ENCODE measurements at regions not wholly inside any gene's neighbourhood (a gene's known extent, or its start where the extent isn't known, plus 50 kb on each side); places are given as distances from the start of the nearest gene placed in this dataset.

DNA sequence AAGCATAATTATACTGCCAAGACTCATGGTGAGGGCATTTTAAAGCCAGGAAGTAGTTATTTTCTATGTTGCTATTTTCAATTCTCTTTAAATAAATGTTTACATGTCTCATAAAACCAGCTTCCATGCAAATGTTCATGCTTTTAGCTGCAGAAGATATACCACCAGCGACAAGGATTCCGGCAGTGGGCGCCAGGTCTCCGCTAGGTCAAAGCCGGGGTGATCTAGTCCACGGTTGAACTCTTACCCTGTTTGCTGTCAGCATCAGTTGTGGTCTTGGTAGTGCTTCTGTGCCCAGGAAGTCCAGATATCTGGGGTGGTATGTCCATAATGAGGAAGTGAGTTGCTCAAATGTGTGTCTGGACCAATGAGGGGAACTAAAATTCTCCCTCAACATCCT is 265.7 kb downstream of the BRD1 start:
- DNase-seq = no peak

DNA sequence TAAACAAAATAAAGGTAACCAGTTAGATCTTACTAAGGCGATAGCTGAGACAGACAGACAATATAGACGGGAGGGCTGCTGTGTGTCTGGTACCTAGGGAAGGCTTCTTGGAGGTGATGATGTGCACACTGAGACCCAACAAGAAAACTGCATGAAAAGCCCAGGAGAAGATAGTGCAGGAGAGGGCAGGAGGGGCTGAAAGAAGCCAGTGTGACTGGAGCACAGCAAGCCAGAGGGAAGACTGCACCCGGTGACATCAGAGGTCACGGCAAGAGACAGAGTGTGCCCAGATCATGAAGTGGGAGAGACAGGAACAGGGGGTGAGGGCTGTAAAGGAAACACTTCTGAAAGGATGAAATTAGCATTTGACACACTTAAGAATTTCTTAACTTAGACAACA is 266.3 kb downstream of the BRD1 start:
- DNase-seq = no peak

DNA sequence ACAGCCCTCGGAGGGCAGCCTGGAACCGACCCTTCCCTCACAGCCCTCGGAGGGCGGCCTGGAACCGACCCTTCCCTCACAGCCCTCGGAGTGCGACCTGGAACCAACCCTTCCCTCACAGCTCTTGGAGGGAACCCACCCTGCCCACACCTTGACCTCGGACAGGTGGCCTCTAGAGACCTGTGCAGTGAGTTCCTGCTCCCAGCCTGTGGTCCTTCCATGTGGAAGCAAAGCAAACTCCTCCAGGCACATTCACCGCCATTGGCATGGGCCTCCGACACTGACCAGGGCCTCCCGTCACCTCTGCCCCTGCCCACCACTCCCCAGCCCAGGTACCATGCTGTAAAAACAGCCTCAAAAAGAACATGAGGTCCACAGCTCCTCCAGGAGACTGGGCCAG is 272.1 kb downstream of the BRD1 start:
- DNase-seq = no peak

DNA sequence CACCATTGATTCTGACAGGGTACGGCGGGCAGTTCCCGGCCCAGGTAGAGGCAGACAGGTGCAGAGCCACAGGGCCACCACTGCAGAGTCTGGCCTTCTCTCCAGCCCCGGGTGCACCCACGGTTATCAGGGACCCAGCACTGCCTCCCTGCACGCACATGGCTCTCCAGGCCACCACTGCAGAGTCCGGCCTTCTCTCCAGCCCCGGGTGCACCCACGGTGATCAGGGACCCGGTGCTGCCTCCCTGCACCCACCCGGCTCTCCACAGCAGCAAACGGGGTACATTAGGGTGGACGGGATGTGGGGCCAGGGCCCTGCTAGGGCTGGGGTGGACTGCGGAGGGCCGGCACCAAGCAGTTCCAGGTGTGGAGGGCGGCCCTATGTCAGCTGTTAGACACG is 272.9 kb downstream of the BRD1 start:
- no peak for DNase-seq

DNA sequence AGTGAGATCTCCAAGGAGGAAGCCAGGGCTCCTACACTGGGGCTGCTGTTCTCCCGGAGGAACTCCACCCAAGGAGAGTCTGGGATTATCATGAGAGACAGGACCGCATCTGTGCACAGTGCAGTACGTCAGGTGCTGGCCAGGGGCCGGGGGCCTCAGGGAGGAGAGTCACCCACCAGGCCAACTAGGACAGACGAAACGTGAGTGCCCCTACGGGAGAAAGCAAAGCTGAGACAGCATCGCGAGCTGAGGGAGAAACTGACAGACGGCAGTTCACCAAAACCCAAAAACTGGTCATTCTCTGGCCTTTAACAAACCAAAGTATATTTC is 273.4 kb downstream of the BRD1 start:
- no peak for DNase-seq

DNA sequence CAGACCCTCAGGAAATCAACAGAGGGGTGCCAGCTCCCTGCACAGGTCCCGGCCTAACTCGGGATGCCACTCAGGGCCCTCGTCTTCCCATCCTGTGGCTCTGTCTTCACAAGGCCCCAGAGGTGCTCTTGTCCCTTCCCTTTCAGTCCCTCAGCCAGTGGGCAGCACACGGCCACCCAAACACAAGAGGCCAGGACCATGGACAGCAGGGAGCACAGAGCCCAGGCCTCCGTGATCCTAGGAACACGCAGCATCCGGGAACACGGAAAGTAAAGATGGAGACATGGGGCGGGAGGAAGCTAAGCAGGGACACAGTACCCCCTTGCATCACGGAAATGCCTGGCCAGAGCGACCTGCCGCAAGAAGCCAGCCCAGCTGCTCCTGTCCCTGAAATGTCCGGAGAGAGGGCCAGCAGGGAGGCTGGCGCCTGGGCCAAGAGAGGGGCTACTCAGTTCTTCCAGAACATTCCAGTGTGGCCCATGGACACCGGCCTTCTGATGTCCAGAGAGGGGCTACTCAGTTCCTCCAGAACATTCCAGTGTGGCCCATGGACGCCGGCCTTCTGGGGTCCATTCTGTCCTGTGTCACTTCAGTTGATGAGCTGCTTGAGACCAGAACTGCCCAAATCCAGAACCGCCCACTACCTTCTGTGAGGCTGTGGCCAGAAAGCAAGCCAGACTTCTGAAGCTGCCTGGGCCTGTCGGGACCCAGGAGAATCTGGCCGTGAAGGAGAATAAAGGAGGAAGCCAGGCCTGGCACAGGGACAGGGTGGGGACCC is 274.0 kb downstream of the BRD1 start:
- DNase-seq = no peak

DNA sequence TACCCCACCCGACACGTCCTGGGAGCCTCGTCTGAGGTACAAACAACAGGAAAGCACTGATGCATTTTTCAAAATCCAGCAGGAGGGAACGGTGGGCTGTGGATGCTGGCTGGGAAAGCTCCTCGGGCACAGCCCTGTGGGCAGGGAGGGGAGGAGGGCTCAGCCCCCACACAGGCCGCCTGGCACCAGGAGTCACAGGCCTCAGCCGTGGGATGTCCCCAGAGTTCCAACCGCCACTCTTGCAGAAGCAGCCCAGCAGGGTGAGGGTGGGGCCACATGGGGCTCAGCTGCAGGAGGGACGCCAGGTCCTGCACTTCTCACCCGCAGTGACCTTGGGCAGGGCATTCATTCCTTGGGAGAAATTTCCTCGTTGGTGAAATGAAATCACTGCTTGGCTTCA is 274.6 kb downstream of the BRD1 start:
- DNase-seq = no peak

DNA sequence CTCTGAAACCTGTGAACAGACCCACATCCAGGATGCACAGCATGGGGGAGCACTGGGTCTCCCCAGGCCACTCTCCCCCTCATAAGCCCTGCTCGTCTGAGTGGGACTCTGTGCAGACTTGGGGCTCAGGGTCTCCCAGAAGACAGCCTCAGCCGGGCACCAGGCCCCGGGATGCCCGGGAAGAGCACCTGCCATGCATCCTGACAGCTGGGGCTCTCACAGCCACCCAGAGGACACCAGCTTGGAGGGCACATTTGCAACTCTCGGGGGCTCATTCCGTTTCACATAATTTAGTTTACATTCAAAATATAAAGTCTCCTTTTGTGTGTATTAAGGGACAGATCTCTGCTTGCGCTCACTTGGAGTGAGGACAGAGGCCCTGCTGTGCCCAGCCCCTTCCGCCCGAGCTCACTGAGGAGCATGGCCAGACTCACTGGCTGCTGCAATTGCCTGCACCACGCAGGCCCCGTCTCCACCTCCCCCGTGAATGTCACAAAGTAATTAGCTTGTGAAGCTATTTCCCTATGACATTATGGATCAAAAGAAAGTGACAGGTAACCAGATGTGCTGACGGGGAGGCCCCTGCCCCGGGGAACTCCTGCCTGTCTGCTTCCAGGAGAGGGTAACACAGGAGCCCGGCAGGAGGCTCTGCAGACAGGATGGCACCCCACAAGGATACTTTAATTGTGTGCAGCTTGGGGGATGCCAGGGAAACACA is 275.6 kb downstream of the BRD1 start:
- DNase-seq = no peak

DNA sequence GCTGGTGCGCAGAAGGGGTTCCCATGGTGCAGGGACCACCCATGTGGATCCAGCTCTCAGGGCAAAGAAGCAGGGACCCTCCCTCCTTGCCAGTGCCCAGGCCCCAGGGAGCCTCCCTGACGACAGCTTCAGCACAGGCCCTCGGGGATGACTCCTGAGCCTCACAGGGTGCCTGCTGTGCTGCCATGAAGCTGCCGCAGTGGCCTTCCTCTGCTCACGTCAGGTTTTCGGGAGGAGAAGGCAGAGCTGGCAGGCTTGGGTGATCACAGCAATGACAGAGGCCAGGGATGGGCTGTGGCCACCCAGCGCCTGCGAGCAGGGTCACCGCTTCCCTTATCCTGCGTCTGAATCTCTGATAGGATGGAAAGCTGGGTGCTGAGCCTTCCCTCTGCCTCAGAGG is 276.2 kb downstream of the BRD1 start:
- DNase-seq = no peak

DNA sequence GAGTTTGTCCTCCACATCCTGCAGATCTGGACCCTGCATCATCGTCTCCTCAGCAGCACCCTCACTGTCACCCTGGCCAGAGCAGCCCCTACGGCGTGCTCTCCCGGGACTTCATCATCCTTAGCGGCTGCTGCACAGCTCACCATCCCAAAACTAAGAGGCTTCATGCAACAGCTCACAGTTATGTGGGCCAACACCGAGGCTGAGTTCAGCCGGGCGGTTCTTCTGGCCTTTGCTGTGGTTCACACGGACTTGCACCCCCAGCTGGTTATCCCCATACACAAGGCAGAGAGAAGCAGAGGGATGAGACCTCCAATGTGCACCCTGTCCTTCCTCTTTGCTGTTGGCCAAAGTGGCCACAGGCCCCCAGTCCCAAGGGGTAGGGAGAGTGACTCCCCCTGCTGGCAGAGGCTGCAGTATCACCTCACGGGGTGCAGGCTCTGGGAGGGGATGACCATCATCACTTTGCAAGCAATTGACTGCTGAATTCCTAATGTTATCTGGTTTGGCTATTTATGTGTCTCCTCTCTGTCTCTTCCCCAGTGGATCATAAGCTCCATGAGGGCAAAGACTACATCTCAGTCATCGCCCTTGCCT is 276.8 kb downstream of the BRD1 start:
- DNase-seq = no peak

DNA sequence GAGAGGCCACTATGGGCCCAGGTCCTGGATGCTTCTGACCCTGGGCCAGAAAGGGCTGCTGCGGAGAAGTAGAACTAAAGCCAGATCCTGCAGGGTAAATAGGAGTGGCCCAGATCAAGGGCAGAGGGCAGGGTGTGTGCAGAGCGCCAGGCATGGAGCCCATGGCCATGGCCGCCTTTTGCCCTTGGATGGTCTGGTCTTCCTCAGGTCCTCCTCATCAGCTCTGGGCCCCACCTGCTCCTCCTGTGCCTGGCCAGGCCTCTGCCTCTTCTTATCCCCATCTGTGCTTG is 277.6 kb downstream of the BRD1 start:
- DNase-seq = no peak

DNA sequence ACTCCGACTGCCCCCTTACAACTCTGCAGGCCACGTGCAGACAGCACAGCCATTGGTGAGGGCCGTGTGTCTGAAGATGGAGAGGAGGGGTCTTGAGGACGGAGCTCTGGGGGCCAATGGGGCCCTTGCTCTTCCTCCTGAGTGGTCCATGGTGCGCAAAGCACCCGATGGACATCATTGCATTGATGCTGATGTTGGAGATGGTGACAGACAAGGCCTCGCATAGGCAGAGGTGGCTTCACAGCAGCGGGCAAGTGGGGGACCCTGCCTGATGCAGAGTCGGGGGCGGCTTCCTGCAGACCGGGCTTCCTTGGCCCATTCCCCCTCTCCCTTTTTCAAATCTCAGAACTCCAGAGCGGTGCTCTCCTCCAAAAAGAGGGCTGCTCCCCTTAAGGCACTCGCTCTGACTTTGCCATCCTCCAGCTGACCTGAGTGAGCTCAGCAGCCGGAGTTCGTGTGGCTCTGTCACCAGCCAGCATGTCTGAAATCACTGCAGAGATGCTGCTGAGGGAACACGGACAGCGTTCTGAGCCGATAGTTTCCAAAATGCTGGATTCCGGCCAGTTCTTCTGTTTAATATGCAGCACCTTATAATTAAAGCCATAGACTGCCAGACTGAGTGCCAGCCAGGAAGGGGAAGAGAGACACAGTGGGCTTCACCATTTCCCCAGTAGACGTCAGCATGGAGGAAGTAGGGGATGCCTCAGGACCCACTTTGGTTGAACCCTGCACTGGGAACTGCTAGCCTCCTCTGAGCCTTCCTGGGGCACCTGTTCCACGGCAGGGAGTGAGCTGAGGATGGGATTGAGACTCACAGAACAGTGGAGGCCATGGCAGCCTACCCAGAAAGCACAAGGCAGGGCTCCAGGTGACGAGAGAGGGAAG is 278.2 kb downstream of the BRD1 start:
- DNase-seq = no peak

DNA sequence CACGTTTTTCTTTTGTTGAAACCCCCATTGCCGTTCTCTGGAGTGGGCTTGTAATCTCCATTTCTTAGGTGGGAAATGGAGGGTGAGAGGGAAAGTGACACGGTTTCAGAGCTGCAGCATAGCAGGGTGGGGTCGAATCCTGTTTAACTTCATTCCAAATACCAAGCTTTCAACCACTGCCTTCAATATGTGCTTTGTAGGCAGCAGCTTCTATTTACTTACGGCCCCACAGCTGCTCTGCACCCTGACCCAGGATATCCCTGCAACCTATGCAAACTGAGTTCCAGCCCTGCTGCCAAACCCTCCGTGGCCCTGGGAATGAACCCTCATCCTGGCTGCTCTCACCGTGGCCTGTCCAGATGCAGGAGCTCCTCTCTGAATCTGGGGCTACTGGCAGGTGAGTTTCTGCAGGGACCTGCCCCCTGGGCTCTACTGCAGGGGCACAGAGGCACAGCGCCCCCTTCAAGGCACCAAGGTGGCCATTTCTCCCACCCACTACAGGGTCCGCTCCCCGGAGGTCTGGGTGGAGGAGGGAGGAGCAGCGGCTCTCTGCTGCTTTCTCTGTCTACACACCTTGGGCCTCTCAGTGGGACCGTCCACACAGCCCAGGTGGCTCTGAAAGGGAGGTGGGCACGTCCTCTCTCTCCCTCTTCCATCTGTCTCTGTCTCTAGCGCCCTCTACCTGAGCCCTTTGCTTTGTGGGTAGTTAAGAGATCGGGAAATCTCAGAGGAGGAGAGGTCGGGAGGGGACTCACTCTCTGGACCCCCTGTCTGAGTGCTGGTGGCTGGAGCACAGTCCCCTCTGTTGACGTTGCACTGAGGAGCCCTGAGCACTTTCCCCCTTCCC is 279.1 kb downstream of the BRD1 start:
- no peak for DNase-seq

DNA sequence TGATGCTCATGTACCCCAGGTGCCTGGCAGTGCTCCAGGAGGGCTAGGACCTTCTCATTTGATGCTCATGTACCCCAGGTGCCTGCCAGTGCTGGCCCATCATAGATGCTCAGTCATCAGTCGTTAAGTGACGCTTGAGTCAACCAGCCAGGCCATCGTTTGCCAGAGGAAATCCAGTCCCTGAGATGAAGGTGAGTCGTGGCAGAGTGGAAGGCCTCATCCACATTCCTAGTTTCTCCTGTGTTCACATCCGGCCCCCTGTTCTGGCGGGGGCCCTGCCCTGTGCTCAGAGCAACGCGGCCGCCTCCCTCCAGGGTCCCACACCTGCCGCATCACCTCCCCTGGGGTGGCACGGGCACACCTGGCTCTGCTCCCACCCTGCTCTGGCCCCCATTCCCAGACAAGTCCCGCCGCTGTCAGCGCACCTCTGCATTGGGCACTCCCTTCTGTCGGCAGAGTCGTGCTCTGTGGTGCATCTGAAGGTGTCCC is 279.9 kb downstream of the BRD1 start:
- DNase-seq = no peak

DNA sequence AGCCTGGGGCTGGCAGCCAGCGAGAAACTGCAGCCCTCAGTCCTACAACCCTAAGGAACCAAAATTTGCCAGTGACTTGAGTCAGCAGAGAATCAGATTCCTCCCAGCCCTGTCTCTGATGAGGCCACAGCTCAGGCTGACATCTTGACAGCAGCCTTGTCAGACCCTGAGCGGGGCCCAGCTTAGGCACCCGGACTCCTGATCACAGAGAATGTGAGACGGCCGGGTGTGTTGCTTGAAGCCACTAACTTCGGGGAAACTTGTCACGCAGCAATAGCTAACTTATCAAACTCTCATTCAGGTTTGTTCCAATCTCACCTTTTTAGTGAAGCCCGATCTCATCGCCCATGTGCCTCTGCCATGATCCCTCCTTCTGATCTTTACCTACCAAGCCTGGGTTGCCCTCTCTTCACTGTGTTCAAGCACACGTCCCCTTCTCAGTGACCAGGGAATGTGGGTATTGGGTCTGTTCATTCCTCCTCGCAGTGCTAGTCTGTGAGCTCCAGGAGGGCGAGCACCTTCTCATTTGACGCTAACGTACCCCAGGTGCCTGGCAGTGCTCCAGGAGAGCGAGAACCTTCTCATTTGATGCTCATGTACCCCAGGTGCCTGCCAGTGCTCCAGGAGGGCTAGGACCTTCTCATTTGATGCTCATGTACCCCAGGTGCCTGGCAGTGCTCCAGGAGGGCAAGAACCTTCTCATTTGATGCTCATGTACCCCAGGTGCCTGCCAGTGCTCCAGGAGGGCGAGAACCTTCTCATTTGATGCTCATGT is 280.7 kb downstream of the BRD1 start:
- no peak for DNase-seq

DNA sequence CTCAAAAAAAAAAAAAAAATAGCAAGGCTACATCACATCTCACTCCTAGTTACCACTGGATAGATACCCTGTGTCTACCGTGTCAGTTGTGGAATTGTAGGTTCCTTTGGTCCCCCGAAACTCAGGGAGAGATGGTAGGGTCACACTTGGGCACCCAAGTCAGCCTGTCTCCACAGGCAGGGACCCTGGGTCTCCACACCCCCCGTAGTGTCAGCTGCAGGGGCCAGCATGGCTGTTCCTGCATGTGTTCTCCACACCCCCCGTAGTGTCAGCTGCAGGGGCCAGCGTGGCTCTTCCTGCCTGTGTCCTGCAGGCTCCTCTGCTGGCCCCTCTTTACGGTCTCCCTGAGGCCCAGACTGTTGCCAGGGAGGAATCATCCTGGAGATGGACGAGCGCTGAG is 282.1 kb downstream of the BRD1 start:
- DNase-seq = no peak

DNA sequence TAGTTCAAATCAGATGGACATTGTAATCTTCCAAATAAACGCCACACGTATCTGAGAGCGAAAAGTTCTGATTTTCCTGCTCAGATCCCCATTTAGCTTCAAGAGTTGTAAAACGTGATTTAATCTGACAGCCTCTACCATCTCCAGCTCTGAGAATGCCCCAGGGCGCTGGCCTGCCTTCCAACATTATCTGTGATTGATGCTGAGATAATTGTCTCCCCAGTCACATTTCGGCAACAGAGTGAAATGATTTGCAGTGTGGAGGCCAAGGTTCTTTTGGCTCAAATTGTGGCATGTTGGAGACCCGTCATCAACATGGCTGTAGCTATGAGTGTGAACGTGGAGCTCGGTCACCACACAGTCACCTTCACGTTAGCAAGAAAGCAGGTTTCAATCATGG is 283.4 kb downstream of the BRD1 start:
- DNase-seq = no peak

DNA sequence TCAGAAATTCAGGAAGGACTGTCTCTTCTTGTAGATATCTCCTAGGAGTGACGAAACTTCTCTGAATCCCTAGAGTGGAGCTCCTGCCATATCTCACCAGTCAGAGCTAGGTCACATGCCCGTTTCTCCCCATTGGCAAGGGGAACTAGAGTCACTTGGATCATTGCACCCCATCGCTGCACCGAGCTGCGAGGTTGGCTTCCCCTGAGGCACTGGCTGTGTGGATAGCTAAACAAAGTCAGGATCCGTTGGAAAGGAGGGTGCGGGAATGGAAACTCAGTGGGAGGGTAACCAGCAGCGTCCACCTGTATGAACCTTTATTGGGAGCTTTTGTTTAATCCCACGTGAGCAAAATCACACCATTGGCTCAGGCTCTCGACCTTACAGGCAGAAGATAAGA is 283.8 kb downstream of the BRD1 start:
- no peak for DNase-seq

DNA sequence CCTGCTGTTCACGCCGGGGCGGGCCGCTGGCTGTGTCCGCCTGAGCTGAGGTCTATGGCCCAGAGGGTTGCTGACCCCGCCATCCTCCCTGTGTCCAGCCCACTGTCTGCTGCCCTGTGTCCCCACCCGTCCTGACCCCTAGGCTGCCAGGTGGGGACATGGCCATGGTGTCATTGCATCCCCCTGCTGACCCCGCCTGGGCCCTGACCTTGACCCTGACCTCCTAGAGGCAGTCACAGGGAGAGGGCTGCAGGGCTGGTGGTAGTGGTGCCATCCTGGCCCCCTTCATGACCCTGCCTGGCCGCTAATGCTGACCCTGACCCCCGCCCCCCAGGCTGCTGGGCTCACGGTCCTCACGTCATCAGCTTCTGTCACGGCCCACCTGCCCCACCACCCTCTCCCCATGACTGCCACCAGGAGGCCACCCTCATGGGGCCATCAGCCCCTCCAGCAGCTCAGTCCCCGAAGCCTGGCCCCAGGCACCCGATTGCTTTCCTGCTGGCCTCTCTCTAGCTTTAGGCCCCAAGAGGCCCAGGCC is 285.9 kb downstream of the BRD1 start:
- DNase-seq = no peak

DNA sequence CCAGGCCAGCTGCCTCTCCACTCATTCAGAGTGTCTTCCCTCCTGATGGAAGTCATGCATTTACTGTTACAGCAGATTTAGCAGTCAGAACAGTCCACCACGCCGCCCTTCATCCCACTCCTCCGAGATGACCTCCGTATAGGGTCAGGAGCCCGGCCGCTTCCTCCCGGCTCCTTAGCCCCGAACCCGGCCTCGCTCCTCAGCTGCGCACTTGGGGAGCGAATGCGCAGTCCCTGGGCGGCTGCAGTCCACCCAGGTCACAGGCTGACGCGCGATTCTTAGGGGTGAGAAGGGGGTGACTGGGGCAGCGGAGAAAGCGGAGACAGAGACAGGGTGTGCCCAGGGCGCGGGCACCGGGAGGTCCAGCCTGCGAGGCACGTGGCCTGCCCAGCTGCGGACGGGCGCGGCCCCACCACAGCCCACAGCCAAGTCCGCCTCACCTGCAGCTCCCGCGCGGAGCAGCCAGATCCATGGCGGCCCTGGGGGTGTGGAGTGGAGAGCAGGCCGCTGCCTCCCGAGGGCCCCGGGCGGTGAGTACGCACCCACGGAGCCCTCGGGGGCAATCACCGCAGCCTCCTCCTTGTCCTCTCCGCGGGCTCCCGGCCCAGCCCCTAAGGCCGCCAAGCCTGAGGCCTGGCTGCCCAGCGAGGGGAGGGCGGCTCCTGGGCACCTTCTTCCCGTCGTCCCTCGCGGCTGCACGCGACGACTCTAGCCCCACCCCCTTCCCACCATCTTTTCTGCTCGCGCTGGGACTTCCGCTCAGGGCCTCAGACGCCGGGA is 286.6 kb downstream of the BRD1 start:
- DNase-seq = no peak
